Heart left ventricle (tissue), 16 donors: ENCODE measurements at regions not wholly inside any gene's neighbourhood (a gene's known extent, or its start where the extent isn't known, plus 50 kb on each side); places are given as distances from the start of the nearest gene placed in this dataset.

ENCODE experiments used
- ATAC-seq, 4 donors: fragments of 200-7000 bp; cut with Tn5 transposase; one replicate each; pipeline ENCODE4 v1.9.1; 2020 to 2022; ENCODE audit warnings: moderate library complexity in 4 of 4, mild to moderate bottlenecking in 3 of 4, moderate number of reproducible peaks in 1 of 4
- DNase-seq, 5 donors: peaks; one replicate each; pipeline ENCODE4 v3.0.0-alpha.2; 2020
- H3K27ac ChIP-seq, 12 donors: fragments of 200-600 bp; sonication (generic) in 4 of 12; one replicate each; pipeline versions ENCODE4 v1.5.0 to v1.8.0; 2016 to 2022; ENCODE audit warnings: mild to moderate bottlenecking in 2 of 12
- H3K27me3 ChIP-seq, 9 donors: fragments of 200-600 bp; sonication (generic) in 2 of 9; one replicate each; pipeline versions ENCODE4 v1.5.1 to v1.8.0; 2016 to 2022; ENCODE audit warnings: mild to moderate bottlenecking in 3 of 9
- H3K36me3 ChIP-seq, 9 donors: fragments of 200-600 bp; sonication (generic) in 2 of 9; one replicate each; pipeline versions ENCODE4 v1.5.0 to v1.8.0; 2018 to 2022; ENCODE audit warnings: mild to moderate bottlenecking in 2 of 9
- H3K4me1 ChIP-seq, 12 donors: fragments of 200-600 bp; sonication (generic) in 4 of 12; one replicate each; pipeline versions ENCODE4 v1.5.0 to v1.8.0; 2016 to 2022; ENCODE audit warnings: mild to moderate bottlenecking in 3 of 12
- H3K4me3 ChIP-seq, 12 donors: fragments of 200-600 bp; sonication (generic) in 4 of 12; one replicate each; pipeline versions ENCODE4 v1.5.0 to v1.8.0; 2017 to 2022; ENCODE audit warnings: mild to moderate bottlenecking in 9 of 12, moderate library complexity in 4 of 12
- H3K9me3 ChIP-seq, 12 donors: fragments of 200-600 bp; sonication (generic) in 4 of 12; one replicate each; pipeline versions ENCODE4 v1.5.0 to v1.8.0; 2016 to 2022; ENCODE audit warnings: mild to moderate bottlenecking in 1 of 12
- CTCF ChIP-seq, 12 donors: fragments of 200-600 bp; sonication (generic) in 4 of 12; IDR thresholded peaks; one replicate each; pipeline versions ENCODE4 v1.5.0 to v1.8.0; 2018 to 2022; ENCODE audit warnings: antibody characterized with exemption in 12 of 12, mild to moderate bottlenecking in 5 of 12
- POLR2A ChIP-seq, 2 donors: fragments of 450-650 bp; IDR thresholded peaks; one replicate each; pipeline ENCODE4 v1.6.1; 2017; ENCODE audit warnings: antibody characterized with exemption in 2 of 2, mild to moderate bottlenecking in 2 of 2, moderate library complexity in 2 of 2
- WGBS, 4 donors: extraction: QIAGEN DNeasy Blood & Tissue Kit in 2 of 4; methylation state at CpG; one replicate each; pipeline versions ENCODE4 v1.1.5 to v1.1.7; 2013 to 2018; 5-methylcytosine and 5-hydroxymethylcytosine counted together
- intact Hi-C, 10 donors: fragments of 100-400 bp; cut with DNase I; formaldehyde crosslinking; loops; one replicate each; pipeline versions ENCODE4 v1.11.1 to v1.14.2; 2022
- donor health status: ischemic (EF 13 %, LVEDD 7.1; RV severe dilation, severe dysfunction).
- donor health status: healthy with polysubstance abuse.
- donor health status: DM: no; HTN: yes; CAD: no.
- donor health status: DM: no; HTN: no; CAD: no.
- donor health status: ischemic (EF 25% LVEDD 6.9; RV normal size, moderate dysfunction).
- donor health status: ischemic (EF 25% LVEDD 5.7; RV mildly dilated, moderate dysfunction).
- donor health status: healthy.
- donor health status: DM: yes; HTN: yes; CAD: no.
- donor health status: ischemic (EF 35%, LVEDD 5.7; RV mildly dilated, moderate dysfunction).
- donor health status: nonischemic (EF 11% LVEDD 7.7; RV severe dilation, severe dysfunction).
- donor health status: DM: yes; HTN: yes; CAD: no.
- donor health status: PGD.
- donor health status: ischemic (EF 29% LVEDD 5.4; RV normal size, mild dysfunction).
- donor health status: nonischemic (EF 23%, LVEDD 6.1; RV moderate dilation, normal function).

- no peaks in the 10 kb centered on the region for H3K4me1 ChIP-seq
- peak overlapping the region in 5 of 12 donors; percentile 16 to 30 (median 18) for H3K4me3 ChIP-seq
- no peaks in the 10 kb centered on the region for H3K36me3 ChIP-seq
- intact Hi-C loops = no loop called here
- no peak overlapping the region for H3K27ac ChIP-seq
- DNase-seq (no peak), ATAC-seq (peak in 2 of 4 donors; percentile 46 to 55)
- 68 to 75% (median 72%) methylated on average over 12 of the region's 12 CpGs for WGBS, 4 donors
- no peak for TF ChIP-seq CTCF (IDR thresholded peaks at IDR 0.05)
- TF ChIP-seq POLR2A (IDR thresholded peaks at IDR 0.05) = no peak
- no peaks in the 10 kb centered on the region for H3K9me3 ChIP-seq
- H3K27me3 ChIP-seq = no peaks in the 10 kb centered on the region
Observed at GRCh38 chr5:56384186-56384585, 151.1 kb upstream of the ANKRD55 start.

GRCh38 chr5:56383761-56384160 lies 150.6 kb upstream of the ANKRD55 start:
- H3K4me3 ChIP-seq = peak overlapping the region in 5 of 12 donors; percentile 16 to 30 (median 18)
- TF ChIP-seq CTCF (IDR thresholded peaks at IDR 0.05) (no peak), POLR2A (IDR thresholded peaks at IDR 0.05) (no peak)
- WGBS, 4 donors = 69 to 86% (median 82%) methylated on average over 10 of the region's 10 CpGs

GRCh38 chr5:56382896-56383295 lies 149.8 kb upstream of the ANKRD55 start:
- Histone ChIP-seq H3K4me1 (no peaks in the 10 kb centered on the region), H3K4me3 (no peak overlapping the region), H3K9me3 (no peaks in the 10 kb centered on the region), H3K27ac (no peak overlapping the region), H3K27me3 (no peaks in the 10 kb centered on the region), H3K36me3 (no peaks in the 10 kb centered on the region)
- ATAC-seq (no peak), DNase-seq (no peak)
- TF ChIP-seq POLR2A (IDR thresholded peaks at IDR 0.05) (no peak), CTCF (IDR thresholded peaks at IDR 0.05) (no peak)
- WGBS, 4 donors = 39 to 97% (median 93%) methylated on average over 1 of the region's 1 CpG
- intact Hi-C loops = no loop called here

More at GRCh38 chr5:56383761-56384160, 150.6 kb upstream of the ANKRD55 start:
- no peak overlapping the region for H3K27ac ChIP-seq
- H3K4me1 ChIP-seq = no peaks in the 10 kb centered on the region
- DNase-seq (no peak), ATAC-seq (peak in 1 of 4 donors; percentile 34)
- no peaks in the 10 kb centered on the region for H3K9me3 ChIP-seq
- intact Hi-C loops = no loop called here
- no peaks in the 10 kb centered on the region for H3K27me3 ChIP-seq
- H3K36me3 ChIP-seq = no peaks in the 10 kb centered on the region

GRCh38 chr5:56377573-56377972 lies 144.4 kb upstream of the ANKRD55 start:
- no peak for ATAC-seq
- Histone ChIP-seq H3K36me3 (no peaks in the 10 kb centered on the region), H3K27me3 (no peaks in the 10 kb centered on the region), H3K4me3 (no peak overlapping the region), H3K9me3 (peaks cover 0 to 13% (median 0%) of the 10 kb centered on the region in 12 donors), H3K27ac (no peak overlapping the region), H3K4me1 (peaks cover 0 to 12% (median 0%) of the 10 kb centered on the region in 12 donors)
- no peak for DNase-seq
- intact Hi-C loops = no loop called here
- TF ChIP-seq CTCF (IDR thresholded peaks at IDR 0.05) (no peak), POLR2A (IDR thresholded peaks at IDR 0.05) (no peak)
